Tibial nerve (tissue), 4 donors: ENCODE measurements at regions not wholly inside any gene's neighbourhood (a gene's known extent, or its start where the extent isn't known, plus 50 kb on each side); places are given as distances from the start of the nearest gene placed in this dataset.

ENCODE experiments used
- EP300 ChIP-seq, 2 donors: sonication (generic); formaldehyde crosslinking; IDR thresholded peaks; one replicate each; pipeline ENCODE4 v1.6.1; 2017; ENCODE audit warnings: antibody characterized with exemption in 2 of 2, mild to moderate bottlenecking in 1 of 2
- TF ChIP-seq, protein P1 (sequence below), 5 experiments: fragments of 200-600 bp in 3 of 5; fragments of 450-650 bp in 2 of 5; sonication (generic) in 3 of 5; IDR thresholded peaks; one replicate each; pipeline ENCODE4 v1.5.1; 2016 to 2019; ENCODE audit warnings: antibody characterized with exemption in 5 of 5, mild to moderate bottlenecking in 3 of 5, moderate library complexity in 2 of 5

DNA sequence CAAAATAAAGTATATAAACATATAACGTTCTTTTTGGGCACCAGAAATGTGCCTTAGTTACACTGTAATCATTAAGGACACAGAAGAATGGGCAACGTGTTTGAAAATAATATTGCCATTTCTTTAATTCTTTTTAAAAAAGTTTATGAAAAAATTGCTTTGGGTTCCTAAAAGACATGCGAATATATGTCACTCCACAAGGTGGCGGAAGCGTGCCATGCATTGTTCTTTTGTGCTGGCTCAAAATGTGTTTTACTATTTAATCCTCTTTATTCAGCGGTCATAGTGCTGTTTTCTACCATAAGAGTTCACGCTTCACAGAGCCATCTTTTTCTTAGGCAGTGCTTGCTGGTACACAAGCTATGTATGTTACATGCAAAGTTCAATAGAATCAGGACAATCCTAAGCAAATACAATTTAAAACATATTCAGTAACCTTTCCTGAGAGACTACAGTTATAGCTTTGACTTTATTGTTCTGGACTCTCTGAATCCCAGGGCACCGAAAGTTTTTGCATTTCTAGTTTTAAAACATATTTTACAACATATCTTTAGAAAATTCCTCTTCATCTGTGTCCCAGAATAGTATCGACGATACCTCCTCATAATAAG, 147.8 kb upstream of the ERBB4 start:
- TF ChIP-seq, protein P1, sequence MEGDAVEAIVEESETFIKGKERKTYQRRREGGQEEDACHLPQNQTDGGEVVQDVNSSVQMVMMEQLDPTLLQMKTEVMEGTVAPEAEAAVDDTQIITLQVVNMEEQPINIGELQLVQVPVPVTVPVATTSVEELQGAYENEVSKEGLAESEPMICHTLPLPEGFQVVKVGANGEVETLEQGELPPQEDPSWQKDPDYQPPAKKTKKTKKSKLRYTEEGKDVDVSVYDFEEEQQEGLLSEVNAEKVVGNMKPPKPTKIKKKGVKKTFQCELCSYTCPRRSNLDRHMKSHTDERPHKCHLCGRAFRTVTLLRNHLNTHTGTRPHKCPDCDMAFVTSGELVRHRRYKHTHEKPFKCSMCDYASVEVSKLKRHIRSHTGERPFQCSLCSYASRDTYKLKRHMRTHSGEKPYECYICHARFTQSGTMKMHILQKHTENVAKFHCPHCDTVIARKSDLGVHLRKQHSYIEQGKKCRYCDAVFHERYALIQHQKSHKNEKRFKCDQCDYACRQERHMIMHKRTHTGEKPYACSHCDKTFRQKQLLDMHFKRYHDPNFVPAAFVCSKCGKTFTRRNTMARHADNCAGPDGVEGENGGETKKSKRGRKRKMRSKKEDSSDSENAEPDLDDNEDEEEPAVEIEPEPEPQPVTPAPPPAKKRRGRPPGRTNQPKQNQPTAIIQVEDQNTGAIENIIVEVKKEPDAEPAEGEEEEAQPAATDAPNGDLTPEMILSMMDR (IDR thresholded peaks at IDR 0.05) = peak; percentile 71 to 84 (median 78)
- TF ChIP-seq EP300 (IDR thresholded peaks at IDR 0.05) = no peak
